HepG2 (cell line): ENCODE measurements at regions not wholly inside any gene's neighbourhood (a gene's known extent, or its start where the extent isn't known, plus 50 kb on each side); places are given as distances from the start of the nearest gene placed in this dataset.
A peak's percentile ranks its signal among the peaks of the same experiment; 100 is the strongest.

Experiments used
- ARNT ChIP-seq: fragments of 450-650 bp; IDR thresholded peaks from 2 replicates; pipeline ENCODE4 v1.6.1; 2017
- CC2D1A ChIP-seq: sonication (generic); formaldehyde crosslinking; IDR thresholded peaks from 2 replicates; pipeline ENCODE4 v1.8.1; 2023; ENCODE audit warnings: mild to moderate bottlenecking, missing genetic modification reagents
- CHD4 ChIP-seq: fragments of 200-600 bp; sonication (generic); IDR thresholded peaks from 2 replicates; pipeline ENCODE4 v1.7.0; 2017; ENCODE audit warnings: mild to moderate bottlenecking, low read length, borderline replicate concordance
- ELF4 ChIP-seq: sonication (generic); formaldehyde crosslinking; IDR thresholded peaks from 2 replicates; pipeline ENCODE4 v1.5.0; 2020; ENCODE audit warnings: missing genetic modification reagents, mild to moderate bottlenecking, moderate library complexity, borderline replicate concordance
- HNRNPH1 ChIP-seq: fragments of 200-400 bp; formaldehyde crosslinking; optimal IDR thresholded peaks from 2 replicates; pipeline ENCODE3; 2017; ENCODE audit warnings: mild to moderate bottlenecking, low read depth, low read length
- HNRNPL ChIP-seq: fragments of 200-400 bp; formaldehyde crosslinking; IDR thresholded peaks from 2 replicates; pipeline ENCODE4 v1.6.1; 2017; ENCODE audit warnings: mild to moderate bottlenecking, low read depth, low read length
- HOXA5 ChIP-seq: sonication (generic); formaldehyde crosslinking; IDR thresholded peaks from 2 replicates; pipeline ENCODE4 v1.4.0; 2020; ENCODE audit warnings: missing genetic modification reagents
- MYNN ChIP-seq: sonication (generic); formaldehyde crosslinking; IDR thresholded peaks from 2 replicates; pipeline ENCODE4 v1.4.0; 2020; ENCODE audit warnings: mild to moderate bottlenecking, low read depth, missing genetic modification reagents
- NCOA2 ChIP-seq: sonication (generic); formaldehyde crosslinking; IDR thresholded peaks from 2 replicates; pipeline ENCODE4 v1.8.0; 2022; ENCODE audit warnings: inconsistent platforms
- NFIB ChIP-seq: sonication (generic); formaldehyde crosslinking; IDR thresholded peaks from 2 replicates; pipeline ENCODE4 v1.9.0; 2021; ENCODE audit warnings: missing genetic modification reagents, mild to moderate bottlenecking, borderline replicate concordance
- NFIC ChIP-seq: IDR thresholded peaks from 2 replicates; pipeline ENCODE4 v1.6.1; 2012; ENCODE audit warnings: mild to moderate bottlenecking, low read length, inconsistent platforms
- NR2F1 ChIP-seq, 2 experiments: fragments of 450-650 bp in 1 of 2; formaldehyde crosslinking in 1 of 2; IDR thresholded peaks; 2 replicates each; pipeline versions ENCODE4 v1.5.0 to v1.6.1; 2016 to 2020; ENCODE audit warnings: mild to moderate bottlenecking in 1 of 2, missing compliant biosample characterization in 1 of 2, missing genetic modification reagents in 1 of 2, moderate library complexity in 1 of 2
- PAX8 ChIP-seq: sonication (generic); formaldehyde crosslinking; IDR thresholded peaks from 2 replicates; pipeline ENCODE4 v1.8.0; 2022; ENCODE audit warnings: mild to moderate bottlenecking, missing genetic modification reagents, borderline replicate concordance
- RXRA ChIP-seq: sonication (generic); formaldehyde crosslinking; IDR thresholded peaks from 2 replicates; pipeline ENCODE4 v1.5.1; 2020; ENCODE audit warnings: missing genetic modification reagents
- TEAD3 ChIP-seq: optimal IDR thresholded peaks from 2 replicates; pipeline ENCODE3; 2016; ENCODE audit warnings: borderline replicate concordance
- ZNF136 ChIP-seq: sonication (generic); formaldehyde crosslinking; IDR thresholded peaks from 2 replicates; pipeline ENCODE4 v1.8.1; 2022; ENCODE audit warnings: low read depth, mild to moderate bottlenecking, moderate library complexity, missing genetic modification reagents
- ZNF17 ChIP-seq: sonication (generic); formaldehyde crosslinking; IDR thresholded peaks from 2 replicates; pipeline ENCODE4 v1.5.0; 2020; ENCODE audit warnings: mild to moderate bottlenecking, missing genetic modification reagents
- ZNF329 ChIP-seq: sonication (generic); formaldehyde crosslinking; IDR thresholded peaks from 2 replicates; pipeline ENCODE4 v1.9.0; 2021; ENCODE audit warnings: low read depth, mild to moderate bottlenecking, missing genetic modification reagents
- ZNF350 ChIP-seq: sonication (generic); formaldehyde crosslinking; IDR thresholded peaks from 2 replicates; pipeline ENCODE4 v1.4.0; 2020; ENCODE audit warnings: mild to moderate bottlenecking, low read depth, missing genetic modification reagents, borderline replicate concordance
- ZNF652 ChIP-seq: IDR thresholded peaks from 2 replicates; pipeline ENCODE4 v1.6.1; 2016; ENCODE audit warnings: low read depth, borderline replicate concordance
- ZSCAN25 ChIP-seq: sonication (generic); formaldehyde crosslinking; IDR thresholded peaks from 2 replicates; pipeline ENCODE4 v1.8.0; 2022; ENCODE audit warnings: mild to moderate bottlenecking, missing genetic modification reagents
- TF ChIP-seq, protein P1 (sequence below): sonication (generic); formaldehyde crosslinking; IDR thresholded peaks from 2 replicates; pipeline ENCODE4 v1.5.0; 2020; ENCODE audit warnings: mild to moderate bottlenecking, missing genetic modification reagents
- TF ChIP-seq, protein P2 (sequence below): sonication (generic); formaldehyde crosslinking; IDR thresholded peaks from 2 replicates; pipeline ENCODE4 v1.4.0; 2020; ENCODE audit warnings: missing genetic modification reagents
- TF ChIP-seq, protein P3 (sequence below): sonication (generic); formaldehyde crosslinking; conservative IDR thresholded peaks from 2 replicates; pipeline ENCODE4 v1.8.1; 2023; ENCODE audit warnings: missing genetic modification reagents
- TF ChIP-seq, protein P4 (sequence below): sonication (generic); formaldehyde crosslinking; IDR thresholded peaks from 2 replicates; pipeline ENCODE4 v1.4.0; 2020; ENCODE audit warnings: missing genetic modification reagents, low read depth, mild to moderate bottlenecking, borderline replicate concordance

DNA sequence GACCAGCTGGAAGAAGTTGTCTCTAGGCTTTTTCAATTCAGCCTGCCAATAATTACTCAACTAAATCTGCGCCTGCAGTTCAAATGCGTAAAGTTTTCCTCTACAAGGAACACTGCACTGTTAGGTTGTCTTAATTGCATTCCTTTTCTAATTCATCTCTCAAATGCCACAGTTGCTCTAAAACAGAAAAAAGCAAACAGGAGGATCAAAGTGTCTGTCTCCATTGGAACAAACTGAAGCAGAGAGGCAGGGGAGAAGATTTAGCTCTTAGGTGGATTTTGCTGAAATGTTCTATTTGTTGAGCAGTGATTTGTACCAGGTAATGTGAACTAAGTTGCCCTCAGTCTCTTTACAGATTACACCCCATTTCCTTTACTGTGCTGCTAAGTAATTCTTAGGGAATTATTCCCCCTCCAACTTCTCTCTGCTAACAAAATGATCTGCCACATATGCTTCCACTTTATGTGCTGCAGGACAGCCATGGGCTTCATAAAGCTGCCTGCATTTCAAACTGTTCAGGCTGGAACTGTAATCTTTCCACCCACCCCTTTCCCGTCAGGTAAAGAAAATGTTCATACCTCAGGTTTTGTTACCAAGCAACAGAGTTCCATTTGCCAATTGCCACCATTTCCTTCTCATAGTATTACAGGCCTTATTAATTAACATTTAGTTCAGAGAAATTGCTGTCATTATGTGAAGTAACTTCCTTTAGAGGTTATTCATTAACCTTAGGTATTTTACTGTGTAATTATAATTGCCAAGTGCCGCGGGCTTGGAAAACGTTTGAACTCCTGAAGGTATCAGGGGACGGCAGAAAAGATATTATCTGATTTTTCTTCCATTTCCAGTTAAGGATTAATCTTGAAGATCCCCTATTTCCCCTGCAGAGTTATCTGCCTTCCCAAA is 149.3 kb downstream of the SPRY1 start (continued):
- no peak for TF ChIP-seq ZNF136 (CRISPR knock-in tag)
- TF ChIP-seq, protein P1, sequence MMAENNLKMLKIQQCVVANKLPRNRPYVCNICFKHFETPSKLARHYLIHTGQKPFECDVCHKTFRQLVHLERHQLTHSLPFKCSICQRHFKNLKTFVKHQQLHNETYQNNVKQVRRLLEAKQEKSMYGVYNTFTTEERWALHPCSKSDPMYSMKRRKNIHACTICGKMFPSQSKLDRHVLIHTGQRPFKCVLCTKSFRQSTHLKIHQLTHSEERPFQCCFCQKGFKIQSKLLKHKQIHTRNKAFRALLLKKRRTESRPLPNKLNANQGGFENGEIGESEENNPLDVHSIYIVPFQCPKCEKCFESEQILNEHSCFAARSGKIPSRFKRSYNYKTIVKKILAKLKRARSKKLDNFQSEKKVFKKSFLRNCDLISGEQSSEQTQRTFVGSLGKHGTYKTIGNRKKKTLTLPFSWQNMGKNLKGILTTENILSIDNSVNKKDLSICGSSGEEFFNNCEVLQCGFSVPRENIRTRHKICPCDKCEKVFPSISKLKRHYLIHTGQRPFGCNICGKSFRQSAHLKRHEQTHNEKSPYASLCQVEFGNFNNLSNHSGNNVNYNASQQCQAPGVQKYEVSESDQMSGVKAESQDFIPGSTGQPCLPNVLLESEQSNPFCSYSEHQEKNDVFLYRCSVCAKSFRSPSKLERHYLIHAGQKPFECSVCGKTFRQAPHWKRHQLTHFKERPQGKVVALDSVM (CRISPR knock-in tag) = no peak
- TF ChIP-seq, protein P2, sequence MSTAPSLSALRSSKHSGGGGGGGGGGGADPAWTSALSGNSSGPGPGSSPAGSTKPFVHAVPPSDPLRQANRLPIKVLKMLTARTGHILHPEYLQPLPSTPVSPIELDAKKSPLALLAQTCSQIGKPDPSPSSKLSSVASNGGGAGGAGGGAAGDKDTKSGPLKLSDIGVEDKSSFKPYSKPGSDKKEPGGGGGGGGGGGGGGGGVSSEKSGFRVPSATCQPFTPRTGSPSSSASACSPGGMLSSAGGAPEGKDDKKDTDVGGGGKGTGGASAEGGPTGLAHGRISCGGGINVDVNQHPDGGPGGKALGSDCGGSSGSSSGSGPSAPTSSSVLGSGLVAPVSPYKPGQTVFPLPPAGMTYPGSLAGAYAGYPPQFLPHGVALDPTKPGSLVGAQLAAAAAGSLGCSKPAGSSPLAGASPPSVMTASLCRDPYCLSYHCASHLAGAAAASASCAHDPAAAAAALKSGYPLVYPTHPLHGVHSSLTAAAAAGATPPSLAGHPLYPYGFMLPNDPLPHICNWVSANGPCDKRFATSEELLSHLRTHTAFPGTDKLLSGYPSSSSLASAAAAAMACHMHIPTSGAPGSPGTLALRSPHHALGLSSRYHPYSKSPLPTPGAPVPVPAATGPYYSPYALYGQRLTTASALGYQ (CRISPR knock-in tag) = no peak
- TF ChIP-seq CC2D1A (CRISPR knock-in tag) = no peak
- TF ChIP-seq ZNF652 (CRISPR knock-in tag) = no peak; the same call in 1 of the 2 replicates
- 0 out of 2 replicates have a peak, but pooled peaks have one; percentile 26 for TF ChIP-seq CHD4
- no peak for TF ChIP-seq ARNT
- TF ChIP-seq NFIC = peak; percentile 51
- TF ChIP-seq ZNF329 (CRISPR knock-in tag) = no peak
- TF ChIP-seq NCOA2 (CRISPR knock-in tag) = peak; percentile 33; the same call in 1 of the 2 replicates
- TF ChIP-seq ZNF350 (CRISPR knock-in tag) = no peak
- no peak for TF ChIP-seq ZSCAN25 (CRISPR knock-in tag)
- TF ChIP-seq, protein P3, sequence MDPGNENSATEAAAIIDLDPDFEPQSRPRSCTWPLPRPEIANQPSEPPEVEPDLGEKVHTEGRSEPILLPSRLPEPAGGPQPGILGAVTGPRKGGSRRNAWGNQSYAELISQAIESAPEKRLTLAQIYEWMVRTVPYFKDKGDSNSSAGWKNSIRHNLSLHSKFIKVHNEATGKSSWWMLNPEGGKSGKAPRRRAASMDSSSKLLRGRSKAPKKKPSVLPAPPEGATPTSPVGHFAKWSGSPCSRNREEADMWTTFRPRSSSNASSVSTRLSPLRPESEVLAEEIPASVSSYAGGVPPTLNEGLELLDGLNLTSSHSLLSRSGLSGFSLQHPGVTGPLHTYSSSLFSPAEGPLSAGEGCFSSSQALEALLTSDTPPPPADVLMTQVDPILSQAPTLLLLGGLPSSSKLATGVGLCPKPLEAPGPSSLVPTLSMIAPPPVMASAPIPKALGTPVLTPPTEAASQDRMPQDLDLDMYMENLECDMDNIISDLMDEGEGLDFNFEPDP (CRISPR knock-in tag) = no peak
- TF ChIP-seq NR2F1 (CRISPR knock-in tag; IDR thresholded peaks at IDR 0.05) = no peak
- TF ChIP-seq ELF4 = no peak
- TF ChIP-seq NFIB (CRISPR knock-in tag) = no peak
- no peak for TF ChIP-seq HNRNPH1
- TF ChIP-seq TEAD3 (CRISPR knock-in tag) = no peak
- TF ChIP-seq RXRA = no peak
- TF ChIP-seq HNRNPL = no peak
- no peak for TF ChIP-seq HOXA5 (CRISPR knock-in tag)
- TF ChIP-seq, protein P4, sequence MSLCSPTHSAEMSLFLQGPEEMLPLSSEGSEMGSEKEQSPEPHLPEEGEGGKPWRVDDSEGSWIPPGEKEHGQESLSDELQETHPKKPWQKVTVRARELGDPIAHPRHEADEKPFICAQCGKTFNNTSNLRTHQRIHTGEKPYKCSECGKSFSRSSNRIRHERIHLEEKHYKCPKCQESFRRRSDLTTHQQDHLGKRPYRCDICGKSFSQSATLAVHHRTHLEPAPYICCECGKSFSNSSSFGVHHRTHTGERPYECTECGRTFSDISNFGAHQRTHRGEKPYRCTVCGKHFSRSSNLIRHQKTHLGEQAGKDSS (CRISPR knock-in tag) = no peak
- TF ChIP-seq PAX8 (CRISPR knock-in tag) = no peak
- no peak for TF ChIP-seq MYNN (CRISPR knock-in tag)
- no peak for TF ChIP-seq ZNF17
